22Rv1 (cell line): ENCODE measurements at regions not wholly inside any gene's neighbourhood (a gene's known extent, or its start where the extent isn't known, plus 50 kb on each side); places are given as distances from the start of the nearest gene placed in this dataset.

Source experiments
- ZFX ChIP-seq: fragments of 450-650 bp; IDR thresholded peaks from 2 replicates; pipeline ENCODE4 v1.6.1; 2017; ENCODE audit warnings: antibody characterized with exemption, borderline replicate concordance
- TF ChIP-seq, protein P1 (sequence below): fragments of 450-650 bp; IDR thresholded peaks from 2 replicates; pipeline ENCODE4 v1.5.1; 2017; ENCODE audit warnings: mild to moderate bottlenecking

DNA sequence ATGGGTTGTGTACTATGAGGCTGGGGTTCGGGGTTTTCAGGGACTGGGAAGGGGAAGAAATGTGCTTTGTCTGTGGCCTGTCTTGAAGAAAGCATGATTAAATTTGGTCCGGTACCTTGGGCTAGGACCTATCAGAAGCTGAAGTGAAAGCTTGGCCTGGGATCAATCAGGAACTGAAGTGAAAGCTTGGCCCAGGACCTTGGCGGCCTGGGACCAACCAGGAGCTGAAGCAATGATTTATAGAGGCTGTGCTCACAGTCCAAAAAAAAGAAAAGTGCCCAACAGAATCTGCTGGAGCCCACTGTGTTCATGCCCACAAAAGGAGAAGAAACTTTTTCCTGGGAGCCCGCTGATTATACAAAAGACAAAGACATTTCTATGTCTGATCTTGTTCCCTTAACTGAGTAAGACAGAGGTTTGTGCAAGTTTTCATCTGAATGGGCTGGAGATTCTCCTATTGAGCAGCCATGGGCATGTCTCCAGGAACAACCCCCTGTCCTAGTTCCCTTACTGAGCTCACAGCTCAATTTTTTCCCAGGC lies 1427.9 kb downstream of the FAM133A start:
- TF ChIP-seq, protein P1, sequence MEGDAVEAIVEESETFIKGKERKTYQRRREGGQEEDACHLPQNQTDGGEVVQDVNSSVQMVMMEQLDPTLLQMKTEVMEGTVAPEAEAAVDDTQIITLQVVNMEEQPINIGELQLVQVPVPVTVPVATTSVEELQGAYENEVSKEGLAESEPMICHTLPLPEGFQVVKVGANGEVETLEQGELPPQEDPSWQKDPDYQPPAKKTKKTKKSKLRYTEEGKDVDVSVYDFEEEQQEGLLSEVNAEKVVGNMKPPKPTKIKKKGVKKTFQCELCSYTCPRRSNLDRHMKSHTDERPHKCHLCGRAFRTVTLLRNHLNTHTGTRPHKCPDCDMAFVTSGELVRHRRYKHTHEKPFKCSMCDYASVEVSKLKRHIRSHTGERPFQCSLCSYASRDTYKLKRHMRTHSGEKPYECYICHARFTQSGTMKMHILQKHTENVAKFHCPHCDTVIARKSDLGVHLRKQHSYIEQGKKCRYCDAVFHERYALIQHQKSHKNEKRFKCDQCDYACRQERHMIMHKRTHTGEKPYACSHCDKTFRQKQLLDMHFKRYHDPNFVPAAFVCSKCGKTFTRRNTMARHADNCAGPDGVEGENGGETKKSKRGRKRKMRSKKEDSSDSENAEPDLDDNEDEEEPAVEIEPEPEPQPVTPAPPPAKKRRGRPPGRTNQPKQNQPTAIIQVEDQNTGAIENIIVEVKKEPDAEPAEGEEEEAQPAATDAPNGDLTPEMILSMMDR, result no peak
- TF ChIP-seq ZFX, result no peak
